Ovary (tissue), 3 donors: ENCODE measurements at regions not wholly inside any gene's neighbourhood (a gene's known extent, or its start where the extent isn't known, plus 50 kb on each side); places are given as distances from the start of the nearest gene placed in this dataset.

ENCODE experiments used
- CTCF ChIP-seq, 3 donors: fragments of 450-650 bp in 2 of 3; fragments of 200-600 bp in 1 of 3; IDR thresholded peaks; one replicate each; pipeline versions ENCODE4 v1.5.1 to v1.8.0; 2016 to 2022; ENCODE audit warnings: antibody characterized with exemption in 3 of 3, mild to moderate bottlenecking in 1 of 3
- EP300 ChIP-seq: sonication (generic); formaldehyde crosslinking; IDR thresholded peaks from one replicate; pipeline ENCODE4 v1.6.1; 2017; ENCODE audit warnings: antibody characterized with exemption
- POLR2A ChIP-seq: fragments of 450-650 bp; IDR thresholded peaks from one replicate; pipeline ENCODE4 v1.6.1; 2017; ENCODE audit warnings: antibody characterized with exemption, mild to moderate bottlenecking, moderate library complexity
- donor health status: DM: no; HTN: no; CAD: no.

- TF ChIP-seq CTCF (IDR thresholded peaks at IDR 0.05), result no peak
- TF ChIP-seq POLR2A, result no peak
- no peak for TF ChIP-seq EP300
Observed at GRCh38 chr4:136283977-136284376, 1248.3 kb downstream of the PCDH18 start.
